GM12865 (cell line): ENCODE measurements at regions not wholly inside any gene's neighbourhood (a gene's known extent, or its start where the extent isn't known, plus 50 kb on each side); places are given as distances from the start of the nearest gene placed in this dataset.

Experiments used
- DNase-seq: peaks from one replicate; pipeline ENCODE4 v3.0.0; 2010; ENCODE audit warnings: low read depth
- H3K4me3 ChIP-seq: 2 replicates; pipeline ENCODE4 v1.5.1; 2011; ENCODE audit warnings: mild to moderate bottlenecking, low read depth, low read length, control low read depth
- CTCF ChIP-seq: IDR thresholded peaks from 2 replicates; pipeline ENCODE4 v1.5.1; 2011; ENCODE audit warnings: low read length, control low read depth, low read depth, inconsistent platforms; ENCODE audit not compliant: insufficient read depth; ENCODE audit errors: missing control alignments

GRCh38 chr9:126055381-126055985 lies 271.1 kb upstream of the MVB12B start:
- DNase-seq, result no peak
- no peak for TF ChIP-seq CTCF

GRCh38 chr9:126056312-126057021 lies 270.2 kb upstream of the MVB12B start:
- no peak for DNase-seq
- no peak overlapping the region for H3K4me3 ChIP-seq
- no peak for TF ChIP-seq CTCF

More at GRCh38 chr9:126055381-126055985, 271.1 kb upstream of the MVB12B start:
- H3K4me3 ChIP-seq, result no peak overlapping the region

GRCh38 chr9:126057121-126057825 lies 269.4 kb upstream of the MVB12B start:
- no peak for TF ChIP-seq CTCF
- no peak for DNase-seq
- no peak overlapping the region for H3K4me3 ChIP-seq

- no peak overlapping the region for H3K4me3 ChIP-seq
- TF ChIP-seq CTCF, result no peak
- DNase-seq, result no peak
Measured at GRCh38 chr9:126058011-126058531, 268.6 kb upstream of the MVB12B start.

- TF ChIP-seq CTCF, result no peak
- DNase-seq, result no peak
- H3K4me3 ChIP-seq, result no peak overlapping the region
Measured at GRCh38 chr9:126058591-126058990, 268.0 kb upstream of the MVB12B start.

GRCh38 chr9:126061575-126061974 lies 265.1 kb upstream of the MVB12B start:
- no peak for DNase-seq
- no peak for TF ChIP-seq CTCF
- no peak overlapping the region for H3K4me3 ChIP-seq
